Skin of body (tissue), 1 donor: ENCODE measurements at regions not wholly inside any gene's neighbourhood (a gene's known extent, or its start where the extent isn't known, plus 50 kb on each side); places are given as distances from the start of the nearest gene placed in this dataset.

ENCODE experiments used
- DNase-seq: peaks from one replicate; lab custom pipeline; 2025; lab: John Stamatoyannopoulos, UW

GRCh38 chr1:208778417-208778816 is 534.2 kb upstream of the PLXNA2 start:
- no peak for DNase-seq

DNA sequence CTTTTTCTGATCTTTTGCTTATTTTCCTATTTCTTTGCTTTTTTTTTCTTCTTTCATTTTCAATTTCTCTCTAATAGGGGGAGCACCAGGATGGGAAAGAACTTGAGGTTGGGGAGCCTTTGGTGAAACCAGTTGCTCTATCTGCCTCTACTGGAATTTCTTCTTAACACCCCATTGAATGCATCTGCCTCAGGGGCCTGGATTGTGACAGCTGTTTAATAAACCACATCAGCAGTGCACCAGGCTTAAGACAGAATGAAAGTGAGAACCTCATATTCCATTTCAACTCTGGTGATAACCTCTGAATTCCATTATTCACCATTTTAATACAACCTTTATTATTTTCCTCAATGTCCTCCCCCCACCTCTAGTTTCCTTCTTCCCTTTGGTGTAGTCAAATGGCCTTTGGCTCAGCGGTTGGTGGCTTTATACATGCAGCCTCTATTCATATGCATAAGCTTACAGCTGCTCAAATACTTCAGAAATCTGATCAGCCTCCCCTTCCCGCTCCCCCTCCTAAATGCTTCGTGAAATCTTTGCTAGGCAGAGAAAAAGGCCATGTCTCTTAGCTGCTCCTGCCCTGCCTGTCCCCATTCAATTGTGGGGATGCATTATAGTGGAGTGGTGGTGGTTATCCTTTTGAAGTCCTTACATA is 537.3 kb upstream of the PLXNA2 start:
- no peak for DNase-seq

DNA sequence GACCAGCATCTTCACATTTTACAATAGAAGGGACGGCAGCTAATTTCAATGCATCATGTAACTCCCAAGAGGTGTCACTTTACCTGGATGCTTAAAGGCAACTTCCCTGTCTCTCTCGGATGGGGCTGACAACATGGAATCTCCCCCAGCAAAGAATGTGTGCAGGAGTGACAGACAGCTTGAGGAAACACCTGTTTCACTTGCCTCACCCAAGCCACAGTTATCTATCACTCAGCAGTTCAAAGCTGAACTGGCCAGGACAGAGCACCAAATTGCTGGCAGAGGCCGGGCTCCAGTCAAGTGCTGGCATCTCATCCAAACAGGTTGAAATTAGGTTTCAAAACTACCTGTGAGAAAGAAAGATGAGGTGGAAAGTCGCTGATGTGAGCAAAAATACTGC is 538.0 kb upstream of the PLXNA2 start:
- DNase-seq, result no peak

DNA sequence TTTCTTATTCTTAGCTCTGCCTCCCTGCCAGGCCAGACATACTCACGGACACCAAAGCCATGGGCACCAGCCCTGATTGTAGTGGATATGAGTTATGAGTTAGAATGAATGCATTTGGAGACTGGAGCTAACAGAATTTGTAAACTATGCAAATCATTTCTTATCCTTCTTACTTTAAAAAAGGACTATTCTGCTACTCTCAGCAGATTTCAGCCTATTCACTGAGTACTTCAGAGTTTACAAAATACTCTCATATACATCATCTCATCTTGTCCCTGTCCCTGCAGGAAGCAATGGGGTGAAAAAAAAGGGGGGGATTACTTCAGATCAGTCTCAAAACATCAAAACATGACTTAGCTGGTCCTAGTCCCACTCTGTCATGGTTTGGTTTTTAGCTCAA is 541.4 kb upstream of the PLXNA2 start:
- DNase-seq, result no peak

DNA sequence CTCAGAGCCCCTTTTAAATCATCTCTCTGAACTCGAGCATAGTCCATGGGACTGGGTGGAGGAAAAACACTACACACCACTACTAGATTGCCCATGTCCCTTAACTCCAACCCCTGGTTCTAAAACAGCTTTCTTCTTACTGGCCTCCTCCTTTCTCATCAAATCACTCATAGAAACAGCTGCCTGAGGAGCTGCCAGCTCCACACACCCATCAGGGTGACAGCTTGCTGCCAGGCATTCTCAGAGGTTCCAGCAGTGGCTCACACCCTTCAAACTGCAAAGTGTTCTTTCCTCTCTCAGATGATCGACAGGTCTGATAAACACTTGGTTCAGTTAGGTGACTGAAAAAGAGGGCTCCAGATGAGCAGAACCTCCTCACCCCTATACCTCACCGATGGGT is 543.0 kb upstream of the PLXNA2 start:
- no peak for DNase-seq

GRCh38 chr1:208788013-208788540 is 543.9 kb upstream of the PLXNA2 start:
- DNase-seq, result no peak

DNA sequence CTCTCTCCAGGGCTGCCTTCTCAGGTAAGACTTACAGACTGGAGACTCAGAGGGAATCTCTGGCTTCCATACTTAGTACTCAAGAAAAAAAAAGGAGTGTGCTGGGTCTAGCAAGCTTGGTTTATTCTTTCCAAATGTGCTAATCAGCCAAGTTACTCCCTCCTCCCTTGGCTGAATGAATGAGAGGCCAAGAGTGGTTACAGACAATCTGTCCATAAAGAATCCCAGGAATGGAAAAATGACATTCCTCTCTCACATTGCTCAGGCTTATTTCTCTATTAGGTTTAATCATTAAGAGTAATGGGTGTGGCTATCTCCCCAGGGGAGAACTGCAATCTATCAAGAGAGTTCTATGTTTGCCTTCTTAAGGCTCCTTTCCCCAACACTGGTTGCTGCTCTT is 547.3 kb upstream of the PLXNA2 start:
- DNase-seq, result no peak

DNA sequence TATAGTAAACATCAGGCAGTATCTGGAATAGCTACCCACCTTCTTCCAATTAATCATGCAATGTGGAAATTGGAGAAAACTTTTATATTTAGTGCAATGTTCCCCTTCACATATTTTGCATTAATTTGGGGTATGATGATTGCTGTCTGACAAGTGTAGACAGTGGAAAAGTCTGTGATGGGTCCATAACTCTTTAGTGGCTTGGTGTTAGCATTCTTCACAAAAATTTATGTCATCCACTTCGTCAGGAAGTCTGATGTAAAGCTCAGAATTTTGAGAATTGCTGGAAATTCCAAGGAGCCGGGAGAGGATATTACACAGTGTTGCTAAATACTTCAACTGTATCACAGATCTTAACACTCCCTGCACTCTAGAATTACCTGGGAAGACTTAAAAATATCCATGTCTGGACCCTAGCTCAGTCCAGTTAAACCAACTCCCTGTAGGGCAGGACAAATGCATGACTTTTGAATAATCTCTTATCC is 549.7 kb upstream of the PLXNA2 start:
- no peak for DNase-seq

GRCh38 chr1:208799186-208799585 is 555.0 kb upstream of the PLXNA2 start:
- no peak for DNase-seq

DNA sequence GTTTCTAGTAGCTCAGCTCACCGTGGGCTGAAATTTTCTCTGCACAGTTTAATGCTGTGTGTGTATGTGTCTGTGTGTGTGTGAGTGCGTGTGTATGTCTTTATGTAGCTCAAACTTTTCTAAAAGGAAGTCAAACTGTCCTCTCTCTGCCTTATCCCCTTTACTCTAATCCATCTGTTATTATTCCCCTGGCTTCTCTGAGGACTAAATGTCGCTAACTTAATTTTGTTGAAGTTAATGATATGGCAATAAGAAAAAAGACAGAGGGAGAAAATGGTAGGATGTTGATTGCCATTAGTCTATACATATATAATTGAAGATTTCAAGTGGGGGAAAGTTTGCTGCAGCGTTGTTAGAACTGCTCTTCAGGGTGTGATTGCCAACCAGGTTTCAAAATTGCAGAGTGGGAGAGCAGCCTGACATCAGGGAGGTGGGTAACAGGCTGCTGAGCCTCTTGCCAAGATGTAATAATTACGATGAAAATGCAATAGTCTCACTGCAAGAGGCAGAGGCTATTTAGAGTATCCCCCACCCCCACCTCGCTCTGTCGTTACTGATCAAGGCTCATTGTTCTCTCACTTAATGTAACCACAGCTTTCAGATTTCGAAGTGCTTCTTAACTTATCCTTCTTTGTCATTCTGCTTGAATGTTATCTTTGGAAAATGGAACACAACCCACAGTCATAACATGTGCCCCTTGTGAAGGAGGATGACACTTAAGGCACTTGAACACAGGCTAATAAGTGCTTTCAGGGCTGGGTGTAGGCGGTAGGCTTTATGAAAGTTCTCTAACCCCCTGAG is 559.0 kb upstream of the PLXNA2 start:
- DNase-seq, result no peak

- no peak for DNase-seq
Measured at GRCh38 chr1:208807446-208808127, 563.4 kb upstream of the PLXNA2 start.

GRCh38 chr1:208808301-208808700 is 564.1 kb upstream of the PLXNA2 start:
- no peak for DNase-seq

DNA sequence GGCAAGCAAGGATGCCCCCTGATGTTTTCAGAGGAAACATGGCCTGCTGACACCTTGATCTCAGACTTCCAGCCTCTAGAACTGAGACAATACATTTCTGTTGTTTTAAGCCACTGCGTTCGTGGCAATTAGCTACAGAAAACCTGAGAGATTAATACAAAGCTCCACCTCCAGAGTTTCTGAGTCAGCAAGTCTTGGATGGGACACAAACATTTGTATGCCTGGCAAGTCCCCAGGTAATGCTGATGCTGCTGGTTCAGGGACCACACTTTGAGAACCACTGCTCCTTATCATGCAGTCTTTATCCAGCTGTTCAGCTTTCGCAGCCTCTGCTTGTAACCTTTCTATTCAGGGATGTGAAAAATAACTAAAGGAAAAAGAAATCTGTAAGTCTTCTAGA is 565.7 kb upstream of the PLXNA2 start:
- no peak for DNase-seq

GRCh38 chr1:208818770-208819445 is 574.7 kb upstream of the PLXNA2 start:
- DNase-seq, result no peak

DNA sequence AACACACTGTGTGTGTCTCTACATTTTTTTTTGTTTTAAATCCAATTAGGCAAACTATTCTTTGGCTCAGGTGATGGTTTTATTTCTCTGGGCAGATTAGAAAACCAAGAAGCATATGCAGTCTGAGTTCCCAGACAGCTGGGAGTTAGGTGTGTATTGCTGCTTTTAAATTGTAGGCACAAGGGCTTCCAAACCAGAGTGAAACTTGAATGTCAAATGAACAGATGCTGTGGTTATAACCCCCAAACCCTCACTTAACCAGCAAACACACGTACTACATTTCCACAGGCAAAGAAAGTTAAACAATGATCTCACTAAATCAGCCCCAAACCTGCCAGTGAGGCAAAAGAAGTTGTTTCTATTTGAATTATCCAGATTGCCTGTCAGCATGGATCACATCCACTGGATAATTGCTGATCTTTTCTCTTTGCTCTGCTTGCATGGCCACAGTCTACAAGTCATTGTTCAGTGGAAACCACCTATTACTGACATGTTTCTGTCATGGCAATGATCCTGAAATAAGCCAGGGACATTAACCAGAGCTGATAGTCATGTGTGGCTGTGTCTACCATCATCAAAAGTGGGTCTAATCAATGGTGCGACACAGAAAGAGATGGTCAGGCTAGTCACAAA is 576.5 kb upstream of the PLXNA2 start:
- no peak for DNase-seq

DNA sequence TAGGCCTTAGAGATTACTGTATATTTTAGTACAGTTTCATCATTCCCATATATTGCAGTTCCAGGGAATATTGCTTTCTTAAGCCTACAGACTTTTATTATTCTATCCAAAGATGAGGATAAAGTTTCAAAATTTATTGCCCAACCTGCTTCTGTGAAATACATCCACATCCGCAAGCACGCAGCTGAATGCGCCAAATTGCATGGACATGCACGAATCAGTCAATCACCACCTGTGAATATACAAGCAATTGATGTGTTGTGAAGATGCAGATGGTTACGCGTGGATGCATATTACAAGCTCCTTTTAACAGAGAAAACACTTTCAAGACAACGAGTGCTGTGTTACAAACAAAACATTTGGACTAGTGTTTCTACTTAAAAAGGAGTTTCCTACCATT is 577.8 kb upstream of the PLXNA2 start:
- no peak for DNase-seq

DNA sequence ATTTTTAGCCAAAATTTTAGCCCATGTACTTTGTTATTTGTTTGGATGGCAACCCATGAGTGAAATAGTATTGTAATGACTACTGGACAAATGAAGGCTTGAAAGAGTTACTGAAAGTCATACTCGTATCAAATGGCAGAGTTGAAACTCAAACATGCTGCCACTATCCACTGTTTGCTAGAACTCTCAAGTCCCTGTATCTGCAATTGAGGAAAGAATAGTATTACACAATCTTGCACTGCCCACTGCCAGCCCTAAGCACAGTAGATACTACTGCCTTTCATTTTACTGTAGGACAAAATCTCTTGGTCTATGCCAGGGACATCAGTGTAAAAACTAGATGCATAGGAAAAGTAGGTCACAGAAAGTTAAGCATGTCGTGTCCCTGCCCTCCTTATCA is 581.1 kb upstream of the PLXNA2 start:
- DNase-seq, result no peak

DNA sequence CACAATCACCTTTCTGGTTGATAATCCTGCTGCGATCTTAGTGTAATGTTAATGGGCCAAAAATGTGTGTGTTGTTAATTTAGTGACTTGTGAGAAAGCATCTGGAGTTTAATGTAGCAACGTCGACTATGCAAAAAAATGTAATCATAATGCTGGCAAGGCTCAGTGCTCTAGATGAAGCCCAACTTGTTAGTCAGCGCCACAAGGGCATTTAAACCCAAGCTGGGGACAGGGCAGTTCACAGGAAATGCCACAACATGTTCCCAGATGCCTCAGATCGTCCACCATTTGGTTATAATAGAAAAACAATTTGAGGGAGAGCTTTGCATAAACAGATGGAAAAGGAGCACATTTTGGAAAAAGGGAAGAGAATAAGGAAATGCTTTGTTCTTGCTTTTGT is 585.4 kb upstream of the PLXNA2 start:
- peak; percentile 54 for DNase-seq

DNA sequence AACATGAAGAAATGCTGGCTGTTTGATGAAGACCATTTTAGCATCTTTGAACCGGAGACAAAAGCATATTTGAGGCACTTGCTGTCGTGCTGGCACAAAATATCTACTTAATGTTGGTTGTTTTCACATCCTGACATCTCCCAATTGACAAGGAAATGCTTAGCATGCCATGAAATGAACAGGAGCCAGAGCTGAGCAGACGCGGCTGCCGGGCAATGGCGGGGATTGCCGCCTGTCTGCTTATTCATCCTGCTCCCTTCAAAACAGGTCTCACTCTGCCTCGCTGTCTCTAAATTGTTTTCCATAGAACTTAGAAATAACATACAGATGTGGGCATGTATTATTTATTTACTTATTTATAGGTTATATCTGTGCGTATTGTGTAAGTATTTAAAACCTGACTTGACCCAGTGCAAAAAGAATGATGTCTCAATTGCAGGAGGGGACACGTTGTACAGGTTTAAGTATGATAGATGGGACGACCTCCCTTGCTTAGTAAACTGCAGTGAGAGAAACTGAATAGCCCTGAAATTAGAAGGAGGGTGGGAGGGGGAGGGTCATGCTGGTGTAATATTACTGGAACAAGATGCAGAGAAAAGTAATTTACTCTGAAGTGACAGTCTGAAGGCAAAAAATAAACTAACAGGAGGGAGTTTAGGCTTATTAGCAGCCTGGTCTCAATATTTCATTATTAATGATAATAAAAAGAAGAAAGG is 590.4 kb upstream of the PLXNA2 start:
- DNase-seq, result no peak

GRCh38 chr1:208835097-208835463 is 590.9 kb upstream of the PLXNA2 start:
- no peak for DNase-seq

GRCh38 chr1:208835781-208836180 is 591.6 kb upstream of the PLXNA2 start:
- no peak for DNase-seq
